ENCODE measurements at regions not wholly inside any gene's neighbourhood (a gene's known extent, or its start where the extent isn't known, plus 50 kb on each side); places are given as distances from the start of the nearest gene placed in this dataset.
"Not testable (repeated sequence)": the region's sequence is repeated elsewhere in the genome, so short reads cannot be mapped to it uniquely, and the experiment has no call there.

DNA sequence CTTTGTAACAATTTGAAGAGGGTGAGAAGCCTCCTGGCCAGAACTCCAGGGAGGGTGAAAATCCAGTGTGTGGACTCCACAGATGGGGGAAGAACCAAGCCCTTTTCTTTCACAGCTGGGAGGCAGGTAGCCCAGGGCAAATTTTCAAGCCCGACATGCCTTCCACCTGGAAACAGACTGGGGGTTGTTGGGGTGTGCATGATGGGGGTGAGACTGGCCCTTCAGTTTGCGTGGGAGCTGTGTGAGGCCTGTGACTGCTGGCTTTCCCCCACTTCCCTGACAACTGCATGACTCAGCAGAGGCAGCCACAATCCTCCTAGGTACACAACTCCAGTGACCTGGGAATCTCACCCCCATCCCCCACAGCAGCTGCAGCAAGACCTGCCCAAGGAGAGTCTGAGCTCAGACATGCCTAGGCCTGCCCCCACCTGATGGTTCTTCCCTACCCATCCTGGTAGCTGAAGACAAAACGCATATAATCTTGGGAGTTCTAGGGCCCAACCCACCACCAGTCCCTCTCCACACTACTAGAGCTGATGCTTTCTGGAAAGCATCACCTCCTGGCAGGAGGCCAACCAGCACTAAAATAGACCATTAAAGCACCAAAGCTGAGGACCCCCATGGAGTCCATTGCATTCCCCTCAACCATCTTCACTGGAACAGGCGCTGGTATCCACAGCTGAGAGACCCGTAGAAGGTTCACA, 445.4 kb downstream of the TFEC start:
- Histone ChIP-seq H3K9me3 (ENCODE audit: control insufficient read depth, low read depth, low read length) (no peaks in the 10 kb centered on the region), H3K4me3 (ENCODE audit: low read length) (no peak overlapping the region), H3K4me1 (ENCODE audit: control insufficient read depth, low read depth, low read length) (no peaks in the 10 kb centered on the region), H3K27ac (ENCODE audit: low read length) (no peak overlapping the region), H3K27me3 (ENCODE audit: control insufficient read depth, insufficient read depth, low read length) (no peaks in the 10 kb centered on the region), H3K9ac (ENCODE audit: low read length) (no peak overlapping the region), H3K36me3 (ENCODE audit: control insufficient read depth, low read depth, low read length) (no peaks in the 10 kb centered on the region)

DNA sequence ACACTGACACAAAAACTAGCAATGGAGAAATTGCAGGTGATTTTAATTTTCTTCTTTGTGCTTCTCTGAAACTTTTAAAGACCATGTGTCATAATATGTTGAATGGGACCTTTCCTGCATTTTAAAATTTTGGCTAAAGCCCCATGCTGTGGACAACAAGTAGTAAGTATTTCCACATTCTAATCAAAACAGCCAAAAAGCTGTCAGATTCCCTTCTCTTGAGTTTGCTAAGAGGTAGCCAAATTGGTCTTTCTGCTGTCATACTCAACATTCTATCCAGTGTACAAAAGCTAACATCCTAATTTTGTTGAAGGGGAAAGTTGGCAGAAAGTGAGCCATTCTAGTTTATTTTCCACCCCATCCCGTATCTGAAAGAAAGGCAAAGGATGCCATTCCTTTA, 447.6 kb downstream of the TFEC start:
- Histone ChIP-seq H3K27me3 (ENCODE audit: control insufficient read depth, insufficient read depth, low read length) (no peaks in the 10 kb centered on the region), H3K4me3 (ENCODE audit: low read length) (no peak overlapping the region), H3K9me3 (ENCODE audit: control insufficient read depth, low read depth, low read length) (no peaks in the 10 kb centered on the region), H3K9ac (ENCODE audit: low read length) (no peak overlapping the region), H3K4me1 (ENCODE audit: control insufficient read depth, low read depth, low read length) (no peaks in the 10 kb centered on the region), H3K27ac (ENCODE audit: low read length) (no peak overlapping the region), H3K36me3 (ENCODE audit: control insufficient read depth, low read depth, low read length) (no peaks in the 10 kb centered on the region)

DNA sequence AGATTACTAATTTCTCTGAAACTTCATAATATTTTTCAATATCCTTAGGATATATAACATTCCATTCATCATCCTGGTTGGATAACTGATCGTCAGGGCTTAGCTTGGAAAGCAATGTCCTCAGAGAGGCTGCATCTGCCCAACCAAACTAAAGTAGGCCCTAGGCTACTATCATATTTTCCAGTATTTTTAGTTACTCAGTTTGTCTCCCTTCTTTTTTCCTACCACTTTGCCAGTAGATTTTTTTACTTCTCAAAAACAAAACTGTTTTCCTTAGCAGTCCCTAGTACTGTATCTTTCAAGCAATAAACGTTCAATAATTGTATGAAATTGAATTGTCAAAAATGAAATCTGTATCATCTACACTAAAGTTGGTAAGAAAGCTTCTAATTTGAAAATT, 452.0 kb downstream of the TFEC start:
- Histone ChIP-seq H3K4me1 (ENCODE audit: control insufficient read depth, low read depth, low read length) (peaks cover 10% of the 10 kb centered on the region), H3K27me3 (ENCODE audit: control insufficient read depth, insufficient read depth, low read length) (no peaks in the 10 kb centered on the region), H3K9me3 (ENCODE audit: control insufficient read depth, low read depth, low read length) (no peaks in the 10 kb centered on the region), H3K4me3 (ENCODE audit: low read length) (no peak overlapping the region), H3K36me3 (ENCODE audit: control insufficient read depth, low read depth, low read length) (no peaks in the 10 kb centered on the region), H3K9ac (ENCODE audit: low read length) (no peak overlapping the region), H3K27ac (ENCODE audit: low read length) (no peak overlapping the region)

DNA sequence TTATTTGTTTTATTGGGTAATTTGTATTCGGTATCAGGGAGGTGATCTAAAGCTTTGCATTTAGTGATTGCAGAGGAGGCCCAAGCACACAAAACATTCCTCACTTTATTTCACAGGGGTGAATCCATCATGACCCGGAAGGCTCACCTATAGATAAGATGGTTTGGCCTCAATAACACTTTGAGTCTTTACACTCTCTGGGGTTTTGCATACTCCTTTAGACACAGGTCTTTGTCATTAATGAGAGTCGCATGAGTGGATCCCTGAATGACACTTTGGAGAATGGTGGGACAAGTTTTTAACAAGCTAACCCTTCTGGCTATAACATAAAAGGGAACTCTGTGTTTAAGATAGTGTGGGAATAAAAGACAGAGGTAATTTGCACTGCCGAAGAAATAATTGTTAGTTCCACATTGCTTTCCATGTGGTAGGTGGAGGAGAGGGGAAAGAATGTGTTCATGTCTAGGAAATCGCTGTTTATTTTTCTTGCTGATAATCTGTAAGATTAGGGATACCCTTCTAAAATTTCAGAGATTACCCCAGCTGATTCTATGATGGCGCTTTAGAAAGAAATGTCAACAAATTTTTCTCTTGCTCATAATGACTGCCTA, 455.8 kb downstream of the TFEC start:
- no peak overlapping the region for H3K4me3 ChIP-seq (ENCODE audit: low read length)
- H3K36me3 ChIP-seq (ENCODE audit: control insufficient read depth, low read depth, low read length) = no peaks in the 10 kb centered on the region
- no peaks in the 10 kb centered on the region for H3K9me3 ChIP-seq (ENCODE audit: control insufficient read depth, low read depth, low read length)
- no peak overlapping the region for H3K27ac ChIP-seq (ENCODE audit: low read length)
- no peak overlapping the region for H3K9ac ChIP-seq (ENCODE audit: low read length)
- no peaks in the 10 kb centered on the region for H3K27me3 ChIP-seq (ENCODE audit: control insufficient read depth, insufficient read depth, low read length)
- H3K4me1 ChIP-seq (ENCODE audit: control insufficient read depth, low read depth, low read length) = peaks cover 10% of the 10 kb centered on the region

DNA sequence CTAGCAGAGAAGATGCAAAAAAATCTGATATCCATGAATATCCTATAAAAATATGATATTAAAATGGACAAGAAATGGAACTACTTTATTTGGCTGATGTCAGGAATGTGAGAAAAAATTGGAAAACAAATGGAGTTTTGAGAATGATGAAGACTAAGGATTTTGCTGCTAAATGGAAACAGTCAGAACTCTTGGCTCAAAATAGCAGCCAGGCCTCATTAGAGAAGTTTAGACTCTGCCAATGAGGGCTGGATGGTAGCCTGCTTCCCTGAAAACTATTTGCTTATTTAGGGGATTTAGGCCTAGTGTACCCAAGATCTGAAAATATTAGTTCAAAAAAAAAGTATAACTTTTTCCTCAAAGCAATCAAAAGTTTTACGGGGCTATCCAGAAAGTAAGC, 458.5 kb downstream of the TFEC start:
- peaks cover 10% of the 10 kb centered on the region for H3K4me1 ChIP-seq (ENCODE audit: control insufficient read depth, low read depth, low read length)
- no peak overlapping the region for H3K27ac ChIP-seq (ENCODE audit: low read length)
- no peak overlapping the region for H3K9ac ChIP-seq (ENCODE audit: low read length)
- no peak overlapping the region for H3K4me3 ChIP-seq (ENCODE audit: low read length)
- no peaks in the 10 kb centered on the region for H3K27me3 ChIP-seq (ENCODE audit: control insufficient read depth, insufficient read depth, low read length)
- H3K9me3 ChIP-seq (ENCODE audit: control insufficient read depth, low read depth, low read length) = no peaks in the 10 kb centered on the region
- H3K36me3 ChIP-seq (ENCODE audit: control insufficient read depth, low read depth, low read length) = no peaks in the 10 kb centered on the region

DNA sequence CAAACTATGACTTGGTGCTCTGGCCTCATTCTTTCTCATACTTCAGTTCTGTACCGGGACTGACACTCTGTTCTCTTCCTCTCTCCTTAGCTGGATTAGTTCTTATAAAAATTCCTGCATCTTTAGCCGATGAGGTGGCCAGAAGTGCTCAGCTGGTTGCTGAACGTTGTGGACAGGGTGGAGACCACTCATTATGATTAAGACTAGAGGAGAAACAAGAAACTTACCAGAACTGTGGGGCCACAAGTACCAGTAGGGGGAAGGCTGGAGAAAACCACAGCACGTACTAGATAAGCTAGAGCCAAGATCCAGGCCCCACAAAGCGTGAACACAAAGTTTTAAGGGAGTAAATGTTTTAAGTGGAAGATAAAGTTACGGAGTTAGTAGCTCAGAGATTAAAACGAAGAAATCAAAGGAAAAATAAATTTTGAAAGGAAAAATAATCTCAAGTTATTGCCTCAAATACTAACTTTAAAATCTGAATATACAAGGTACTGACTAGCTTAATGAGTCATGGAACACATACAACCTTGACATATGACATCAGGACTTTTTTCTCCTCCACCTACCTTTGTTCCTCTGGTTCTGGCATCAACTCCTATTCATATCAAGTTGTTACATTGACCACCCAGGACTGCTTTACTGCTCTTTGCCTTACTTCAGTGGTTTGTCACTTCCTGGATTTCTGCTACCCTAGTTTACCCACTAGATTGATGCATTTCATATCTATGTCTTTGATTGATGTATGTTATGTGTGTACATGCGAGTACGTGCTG, 469.0 kb downstream of the TFEC start:
- Histone ChIP-seq H3K36me3 (ENCODE audit: control insufficient read depth, low read depth, low read length) (no peaks in the 10 kb centered on the region), H3K4me3 (ENCODE audit: low read length) (no peak overlapping the region), H3K27ac (ENCODE audit: low read length) (no peak overlapping the region), H3K4me1 (ENCODE audit: control insufficient read depth, low read depth, low read length) (no peaks in the 10 kb centered on the region), H3K9ac (ENCODE audit: low read length) (no peak overlapping the region), H3K27me3 (ENCODE audit: control insufficient read depth, insufficient read depth, low read length) (no peaks in the 10 kb centered on the region), H3K9me3 (ENCODE audit: control insufficient read depth, low read depth, low read length) (no peaks in the 10 kb centered on the region)

DNA sequence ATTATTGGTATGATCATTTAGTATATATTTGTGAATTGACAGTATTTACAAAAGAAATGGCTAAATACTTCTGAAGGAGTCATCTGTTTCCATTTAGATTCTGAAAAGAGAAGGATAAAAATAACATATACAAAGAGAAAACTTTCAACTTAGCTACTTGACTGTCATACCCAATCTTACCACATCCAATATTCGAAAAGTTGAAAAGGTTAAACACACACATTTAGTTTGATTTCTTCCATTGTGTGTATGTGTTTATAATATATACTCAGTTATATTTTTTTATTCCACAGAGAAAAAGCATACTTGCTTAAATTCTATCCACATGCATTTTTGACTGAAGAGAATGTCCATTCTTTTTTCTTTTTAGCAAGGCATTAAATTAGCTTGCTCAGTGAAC, 470.7 kb downstream of the TFEC start:
- Histone ChIP-seq H3K9ac (ENCODE audit: low read length) (no peak overlapping the region), H3K27me3 (ENCODE audit: control insufficient read depth, insufficient read depth, low read length) (no peaks in the 10 kb centered on the region), H3K9me3 (ENCODE audit: control insufficient read depth, low read depth, low read length) (no peaks in the 10 kb centered on the region), H3K4me3 (ENCODE audit: low read length) (no peak overlapping the region), H3K36me3 (ENCODE audit: control insufficient read depth, low read depth, low read length) (no peaks in the 10 kb centered on the region), H3K4me1 (ENCODE audit: control insufficient read depth, low read depth, low read length) (no peaks in the 10 kb centered on the region), H3K27ac (ENCODE audit: low read length) (no peak overlapping the region)

DNA sequence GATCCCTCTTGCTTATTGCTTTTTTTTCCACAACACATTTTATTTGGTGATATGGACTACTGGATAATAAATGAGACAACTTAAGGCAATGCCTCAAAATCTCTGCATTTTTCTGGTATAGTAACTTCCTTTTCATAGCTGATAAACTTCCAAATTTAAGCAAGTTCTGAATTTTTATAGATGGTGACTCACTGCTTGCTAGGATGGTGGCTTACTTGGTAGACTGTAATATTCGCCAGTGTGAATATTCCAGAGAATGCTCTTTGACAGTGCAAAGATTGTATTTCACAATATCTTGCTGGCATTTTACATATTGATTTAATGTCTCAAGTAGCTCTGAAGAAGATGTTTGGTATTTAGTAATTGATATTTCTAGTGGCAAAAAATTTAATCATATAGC, 472.4 kb downstream of the TFEC start:
- no peaks in the 10 kb centered on the region for H3K36me3 ChIP-seq (ENCODE audit: control insufficient read depth, low read depth, low read length)
- no peak overlapping the region for H3K4me3 ChIP-seq (ENCODE audit: low read length)
- no peak overlapping the region for H3K9ac ChIP-seq (ENCODE audit: low read length)
- H3K4me1 ChIP-seq (ENCODE audit: control insufficient read depth, low read depth, low read length) = no peaks in the 10 kb centered on the region
- no peaks in the 10 kb centered on the region for H3K27me3 ChIP-seq (ENCODE audit: control insufficient read depth, insufficient read depth, low read length)
- no peak overlapping the region for H3K27ac ChIP-seq (ENCODE audit: low read length)
- H3K9me3 ChIP-seq (ENCODE audit: control insufficient read depth, low read depth, low read length) = no peaks in the 10 kb centered on the region

DNA sequence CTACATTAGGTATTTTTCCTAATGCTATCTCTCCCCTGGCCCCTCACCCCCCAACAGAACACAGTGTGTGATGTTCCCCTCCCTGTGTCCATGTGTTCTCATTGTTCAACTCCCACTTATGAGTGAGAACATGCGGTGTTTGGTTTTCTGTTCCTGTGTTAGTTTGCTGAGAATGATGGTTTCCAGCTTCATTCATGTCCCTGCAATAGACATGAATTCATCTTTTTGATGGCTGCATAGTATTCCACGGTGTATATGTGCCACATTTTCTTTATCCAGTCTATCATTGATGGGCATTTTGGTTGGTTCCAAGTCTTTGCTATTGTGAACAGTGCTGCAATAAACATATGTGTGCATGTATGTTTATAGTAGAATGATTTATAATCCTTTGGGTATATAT, 473.3 kb downstream of the TFEC start:
- not testable (repeated sequence) for H3K4me1 ChIP-seq (ENCODE audit: control insufficient read depth, low read depth, low read length); H3K36me3 ChIP-seq (ENCODE audit: control insufficient read depth, low read depth, low read length); H3K27ac ChIP-seq (ENCODE audit: low read length); H3K27me3 ChIP-seq (ENCODE audit: control insufficient read depth, insufficient read depth, low read length); H3K9ac ChIP-seq (ENCODE audit: low read length); H3K4me3 ChIP-seq (ENCODE audit: low read length); H3K9me3 ChIP-seq (ENCODE audit: control insufficient read depth, low read depth, low read length)

DNA sequence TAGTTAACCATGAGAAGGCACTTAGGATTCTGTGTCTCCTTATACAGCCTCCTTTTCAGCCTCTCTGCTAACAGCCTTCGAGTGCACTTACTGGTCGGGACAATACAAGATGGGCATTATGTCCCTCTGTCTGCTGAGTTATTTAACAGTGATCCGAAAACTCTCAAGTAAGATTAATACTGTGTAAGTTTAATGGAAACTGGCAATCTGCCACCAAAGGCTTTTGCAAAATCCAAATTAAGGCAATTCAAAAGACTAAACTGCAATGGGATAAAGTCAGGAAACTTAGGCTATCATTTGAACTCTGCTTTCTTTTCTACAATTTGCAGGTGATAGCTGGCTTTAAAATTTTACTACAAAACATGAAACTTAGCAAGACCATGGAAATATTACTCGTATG, 477.8 kb downstream of the TFEC start:
- no peaks in the 10 kb centered on the region for H3K9me3 ChIP-seq (ENCODE audit: control insufficient read depth, low read depth, low read length)
- no peaks in the 10 kb centered on the region for H3K27me3 ChIP-seq (ENCODE audit: control insufficient read depth, insufficient read depth, low read length)
- H3K4me1 ChIP-seq (ENCODE audit: control insufficient read depth, low read depth, low read length) = no peaks in the 10 kb centered on the region
- no peaks in the 10 kb centered on the region for H3K36me3 ChIP-seq (ENCODE audit: control insufficient read depth, low read depth, low read length)
- no peak overlapping the region for H3K9ac ChIP-seq (ENCODE audit: low read length)
- H3K4me3 ChIP-seq (ENCODE audit: low read length) = no peak overlapping the region
- no peak overlapping the region for H3K27ac ChIP-seq (ENCODE audit: low read length)

DNA sequence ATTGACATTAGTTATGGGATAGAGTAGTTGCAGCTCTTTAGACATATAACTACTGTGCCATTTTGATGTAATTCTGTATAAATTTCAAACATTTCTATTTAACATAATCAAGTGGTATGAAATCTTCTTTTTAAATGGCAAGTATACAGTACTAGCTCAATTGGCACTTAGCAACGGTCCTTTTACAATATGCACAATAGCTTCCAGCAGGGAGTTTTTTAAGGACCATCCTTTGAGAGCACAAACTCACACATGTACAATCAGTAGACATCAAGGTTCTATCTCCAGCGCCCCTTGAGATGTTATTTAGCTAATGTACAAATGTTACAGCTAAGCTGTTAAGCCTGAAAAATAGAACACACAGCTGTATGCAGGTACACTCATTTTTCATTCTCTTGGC, 480.7 kb downstream of the TFEC start:
- no peak overlapping the region for H3K27ac ChIP-seq (ENCODE audit: low read length)
- H3K4me3 ChIP-seq (ENCODE audit: low read length) = no peak overlapping the region
- H3K4me1 ChIP-seq (ENCODE audit: control insufficient read depth, low read depth, low read length) = no peaks in the 10 kb centered on the region
- no peaks in the 10 kb centered on the region for H3K27me3 ChIP-seq (ENCODE audit: control insufficient read depth, insufficient read depth, low read length)
- no peaks in the 10 kb centered on the region for H3K36me3 ChIP-seq (ENCODE audit: control insufficient read depth, low read depth, low read length)
- no peak overlapping the region for H3K9ac ChIP-seq (ENCODE audit: low read length)
- H3K9me3 ChIP-seq (ENCODE audit: control insufficient read depth, low read depth, low read length) = no peaks in the 10 kb centered on the region

DNA sequence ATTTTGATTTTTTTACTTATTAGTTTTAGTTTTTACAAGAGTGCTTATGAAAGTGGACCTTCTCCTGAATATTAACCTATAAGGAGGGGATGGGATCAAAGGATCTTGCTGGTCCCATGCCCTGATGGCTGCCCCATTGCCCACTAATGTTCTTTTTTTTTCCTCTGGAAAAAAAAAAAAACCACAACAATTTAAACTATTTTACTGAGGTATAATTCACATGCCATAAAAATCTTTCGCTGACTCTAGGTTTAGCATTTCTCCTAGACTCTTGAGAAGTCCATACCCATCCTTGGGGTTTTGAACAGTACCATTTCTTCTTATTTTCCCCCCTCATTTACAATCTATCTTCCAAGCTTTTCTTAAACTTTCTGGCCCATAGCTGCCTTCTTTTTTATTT, 481.8 kb downstream of the TFEC start:
- no peaks in the 10 kb centered on the region for H3K27me3 ChIP-seq (ENCODE audit: control insufficient read depth, insufficient read depth, low read length)
- no peaks in the 10 kb centered on the region for H3K4me1 ChIP-seq (ENCODE audit: control insufficient read depth, low read depth, low read length)
- H3K36me3 ChIP-seq (ENCODE audit: control insufficient read depth, low read depth, low read length) = no peaks in the 10 kb centered on the region
- H3K27ac ChIP-seq (ENCODE audit: low read length) = no peak overlapping the region
- no peaks in the 10 kb centered on the region for H3K9me3 ChIP-seq (ENCODE audit: control insufficient read depth, low read depth, low read length)
- no peak overlapping the region for H3K4me3 ChIP-seq (ENCODE audit: low read length)
- no peak overlapping the region for H3K9ac ChIP-seq (ENCODE audit: low read length)

Data from iPS-18a (cell line).